ENCODE measurements at regions not wholly inside any gene's neighbourhood (a gene's known extent, or its start where the extent isn't known, plus 50 kb on each side); places are given as distances from the start of the nearest gene placed in this dataset.

DNA sequence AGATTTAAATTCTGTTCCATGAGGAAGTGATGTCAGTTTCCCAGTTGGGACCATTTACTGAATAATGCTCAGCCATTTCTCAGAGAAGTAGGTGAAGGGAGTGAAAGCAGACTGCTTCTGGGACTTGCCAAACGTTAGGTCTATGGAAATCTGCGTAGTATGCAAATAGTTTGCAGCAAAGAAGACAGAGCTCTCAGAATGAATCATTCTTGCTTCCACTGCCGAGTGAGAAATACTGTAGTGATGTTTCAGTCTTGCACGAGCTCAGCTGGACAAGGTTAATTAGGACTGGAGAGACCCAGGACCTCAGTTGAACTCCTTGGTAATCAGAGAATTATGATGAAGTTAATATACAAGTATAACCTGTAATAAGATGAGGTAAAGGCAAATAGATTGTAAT lies 317.7 kb upstream of the DAB1 start:
- TF ChIP-seq EZH2 (IDR thresholded peaks at IDR 0.05; ENCODE audit: insufficient read depth, poor library complexity, severe bottlenecking): no peak
- no peak for TF ChIP-seq EZH2phosphoT487 (IDR thresholded peaks at IDR 0.05; ENCODE audit: insufficient read depth, low read depth)
